ENCODE measurements at regions not wholly inside any gene's neighbourhood (a gene's known extent, or its start where the extent isn't known, plus 50 kb on each side); places are given as distances from the start of the nearest gene placed in this dataset.

DNA sequence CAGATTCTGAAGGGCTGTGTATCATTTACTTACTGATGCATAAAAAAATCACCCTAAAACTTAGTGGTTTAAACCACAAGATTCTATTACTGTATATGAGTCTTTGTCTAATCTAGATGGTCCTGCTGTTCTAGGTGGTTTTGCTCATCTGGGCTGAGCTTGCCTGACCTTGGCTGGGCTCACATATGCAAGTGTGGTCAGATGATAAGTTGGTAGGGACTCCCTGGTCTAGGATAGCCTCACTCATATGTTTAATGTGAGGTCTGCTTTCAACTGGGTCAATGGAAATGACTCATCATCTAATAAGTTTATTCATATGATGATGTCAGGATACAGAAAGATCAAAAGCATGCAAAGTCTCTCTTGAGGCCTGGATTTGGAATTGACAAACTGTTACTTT lies 887.8 kb downstream of the TRHDE start:
- DNase-seq, result no peak
- Histone ChIP-seq H3K9me3 (ENCODE audit: control insufficient read depth in 2 of 3, insufficient read depth in 1 of 3, low read length in 3 of 3) (no peaks in the 10 kb centered on the region), H3K9ac (ENCODE audit: low read length in 3 of 3) (no peak overlapping the region), H3K27me3 (ENCODE audit: control insufficient read depth, insufficient read depth, low read length) (no peaks in the 10 kb centered on the region), H3K4me1 (ENCODE audit: control insufficient read depth in 2 of 3, insufficient read depth in 2 of 3, low read depth in 1 of 3, low read length in 3 of 3) (no peaks in the 10 kb centered on the region), H3K36me3 (ENCODE audit: control insufficient read depth in 2 of 3, insufficient read depth in 3 of 3, low read length in 3 of 3) (no peaks in the 10 kb centered on the region), H3K4me3 (ENCODE audit: low read length in 3 of 3) (no peak overlapping the region), H3K27ac (ENCODE audit: low read depth in 2 of 2, low read length in 2 of 2) (no peak overlapping the region)
- intact Hi-C loops (cut with DNase I), result no loop called here
- no peak for FAIRE-seq
- TF ChIP-seq, protein P1, sequence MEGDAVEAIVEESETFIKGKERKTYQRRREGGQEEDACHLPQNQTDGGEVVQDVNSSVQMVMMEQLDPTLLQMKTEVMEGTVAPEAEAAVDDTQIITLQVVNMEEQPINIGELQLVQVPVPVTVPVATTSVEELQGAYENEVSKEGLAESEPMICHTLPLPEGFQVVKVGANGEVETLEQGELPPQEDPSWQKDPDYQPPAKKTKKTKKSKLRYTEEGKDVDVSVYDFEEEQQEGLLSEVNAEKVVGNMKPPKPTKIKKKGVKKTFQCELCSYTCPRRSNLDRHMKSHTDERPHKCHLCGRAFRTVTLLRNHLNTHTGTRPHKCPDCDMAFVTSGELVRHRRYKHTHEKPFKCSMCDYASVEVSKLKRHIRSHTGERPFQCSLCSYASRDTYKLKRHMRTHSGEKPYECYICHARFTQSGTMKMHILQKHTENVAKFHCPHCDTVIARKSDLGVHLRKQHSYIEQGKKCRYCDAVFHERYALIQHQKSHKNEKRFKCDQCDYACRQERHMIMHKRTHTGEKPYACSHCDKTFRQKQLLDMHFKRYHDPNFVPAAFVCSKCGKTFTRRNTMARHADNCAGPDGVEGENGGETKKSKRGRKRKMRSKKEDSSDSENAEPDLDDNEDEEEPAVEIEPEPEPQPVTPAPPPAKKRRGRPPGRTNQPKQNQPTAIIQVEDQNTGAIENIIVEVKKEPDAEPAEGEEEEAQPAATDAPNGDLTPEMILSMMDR (IDR thresholded peaks at IDR 0.05; ENCODE audit: borderline replicate concordance, extremely low read depth, insufficient read depth), result no peak

DNA sequence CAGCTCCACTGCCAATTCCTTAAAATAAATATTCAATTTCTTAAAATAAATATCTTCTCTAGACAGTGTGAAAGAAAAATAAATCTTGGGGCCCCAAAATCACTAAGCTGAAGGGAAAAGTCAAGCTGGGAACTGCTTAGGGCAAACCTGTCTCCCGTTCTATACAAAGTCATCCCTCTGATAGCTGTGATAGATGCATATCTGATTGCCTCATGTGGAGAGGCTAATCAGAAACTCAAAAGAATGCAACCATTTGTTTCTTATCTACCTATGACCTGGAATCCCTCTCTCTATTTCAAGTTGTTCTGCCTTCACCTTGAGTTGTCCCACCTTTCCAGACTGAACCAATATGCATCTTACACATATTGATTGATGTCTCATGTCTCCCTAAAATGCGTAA lies 889.8 kb downstream of the TRHDE start:
- intact Hi-C loops (cut with DNase I), result no loop called here
- Histone ChIP-seq H3K27ac (ENCODE audit: low read depth in 2 of 2, low read length in 2 of 2) (no peak overlapping the region), H3K36me3 (ENCODE audit: control insufficient read depth in 2 of 3, insufficient read depth in 3 of 3, low read length in 3 of 3) (no peaks in the 10 kb centered on the region), H3K27me3 (ENCODE audit: control insufficient read depth, insufficient read depth, low read length) (no peaks in the 10 kb centered on the region), H3K4me3 (ENCODE audit: low read length in 3 of 3) (no peak overlapping the region), H3K4me1 (ENCODE audit: control insufficient read depth in 2 of 3, insufficient read depth in 2 of 3, low read depth in 1 of 3, low read length in 3 of 3) (no peaks in the 10 kb centered on the region), H3K9me3 (ENCODE audit: control insufficient read depth in 2 of 3, insufficient read depth in 1 of 3, low read length in 3 of 3) (no peaks in the 10 kb centered on the region), H3K9ac (ENCODE audit: low read length in 3 of 3) (no peak overlapping the region)
- TF ChIP-seq, protein P1 (IDR thresholded peaks at IDR 0.05; ENCODE audit: borderline replicate concordance, extremely low read depth, insufficient read depth), result no peak
- DNase-seq (no peak), FAIRE-seq (no peak)

DNA sequence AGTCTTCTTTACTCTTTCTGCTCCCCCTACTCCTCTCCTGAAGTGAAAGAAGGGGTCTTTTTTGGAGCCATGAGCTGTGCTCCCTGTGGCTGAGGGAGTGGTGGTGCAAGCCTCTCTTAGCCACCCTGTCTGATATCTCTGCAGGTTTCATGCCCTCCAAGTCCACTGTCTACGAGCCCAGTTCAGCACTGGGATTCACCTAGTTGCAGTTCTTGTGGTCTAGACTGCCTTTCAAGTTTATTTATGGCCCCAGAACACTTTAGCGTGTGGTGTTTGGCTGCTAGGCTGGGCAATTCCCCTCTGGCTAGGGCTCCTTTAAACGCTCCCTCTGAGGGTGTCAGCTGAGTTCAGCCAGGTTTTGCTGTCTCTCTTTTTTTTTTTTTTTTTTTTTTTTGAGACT lies 908.6 kb downstream of the TRHDE start:
- FAIRE-seq (no peak), DNase-seq (no peak)
- intact Hi-C loops (cut with DNase I), result no loop called here
- Histone ChIP-seq H3K9ac (ENCODE audit: low read length in 3 of 3) (no peak overlapping the region), H3K27ac (ENCODE audit: low read depth in 2 of 2, low read length in 2 of 2) (no peak overlapping the region), H3K27me3 (ENCODE audit: control insufficient read depth, insufficient read depth, low read length) (no peaks in the 10 kb centered on the region), H3K4me1 (ENCODE audit: control insufficient read depth in 2 of 3, insufficient read depth in 2 of 3, low read depth in 1 of 3, low read length in 3 of 3) (no peaks in the 10 kb centered on the region), H3K9me3 (ENCODE audit: control insufficient read depth in 2 of 3, insufficient read depth in 1 of 3, low read length in 3 of 3) (peaks cover 0 to 13% (median 0%) of the 10 kb centered on the region in 3 donors), H3K4me3 (ENCODE audit: low read length in 3 of 3) (no peak overlapping the region), H3K36me3 (ENCODE audit: control insufficient read depth in 2 of 3, insufficient read depth in 3 of 3, low read length in 3 of 3) (no peaks in the 10 kb centered on the region)
- TF ChIP-seq, protein P1 (IDR thresholded peaks at IDR 0.05; ENCODE audit: borderline replicate concordance, extremely low read depth, insufficient read depth), result no peak

DNA sequence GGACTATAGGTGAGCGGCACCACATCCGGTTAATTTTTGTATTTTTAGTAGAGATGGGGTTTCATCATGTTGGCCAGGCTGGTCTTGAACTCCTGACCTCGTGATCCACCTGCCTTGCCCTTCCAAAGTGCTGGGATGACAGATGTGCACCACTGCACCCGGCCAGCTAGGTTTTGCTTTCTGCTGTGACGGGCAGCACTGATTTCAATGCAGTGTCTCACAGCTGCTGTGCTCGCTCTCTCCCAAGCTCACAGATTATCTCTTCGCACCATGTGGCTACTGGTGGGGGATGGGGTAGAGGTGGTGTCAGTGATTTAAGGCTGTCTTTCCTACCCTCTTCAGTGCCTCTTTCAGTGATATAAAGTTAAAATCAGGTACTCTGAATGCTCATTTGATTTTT lies 909.1 kb downstream of the TRHDE start:
- FAIRE-seq (no peak), DNase-seq (no peak)
- Histone ChIP-seq H3K4me3 (ENCODE audit: low read length in 3 of 3) (no peak overlapping the region), H3K27me3 (ENCODE audit: control insufficient read depth, insufficient read depth, low read length) (no peaks in the 10 kb centered on the region), H3K4me1 (ENCODE audit: control insufficient read depth in 2 of 3, insufficient read depth in 2 of 3, low read depth in 1 of 3, low read length in 3 of 3) (no peaks in the 10 kb centered on the region), H3K9ac (ENCODE audit: low read length in 3 of 3) (no peak overlapping the region), H3K36me3 (ENCODE audit: control insufficient read depth in 2 of 3, insufficient read depth in 3 of 3, low read length in 3 of 3) (no peaks in the 10 kb centered on the region), H3K27ac (ENCODE audit: low read depth in 2 of 2, low read length in 2 of 2) (no peak overlapping the region), H3K9me3 (ENCODE audit: control insufficient read depth in 2 of 3, insufficient read depth in 1 of 3, low read length in 3 of 3) (peaks cover 0 to 17% (median 0%) of the 10 kb centered on the region in 3 donors)
- TF ChIP-seq, protein P1 (IDR thresholded peaks at IDR 0.05; ENCODE audit: borderline replicate concordance, extremely low read depth, insufficient read depth), result no peak
- intact Hi-C loops (cut with DNase I), result no loop called here

Data from kidney (tissue), 13 donors.